ENCODE measurements at regions not wholly inside any gene's neighbourhood (a gene's known extent, or its start where the extent isn't known, plus 50 kb on each side); places are given as distances from the start of the nearest gene placed in this dataset.

DNA sequence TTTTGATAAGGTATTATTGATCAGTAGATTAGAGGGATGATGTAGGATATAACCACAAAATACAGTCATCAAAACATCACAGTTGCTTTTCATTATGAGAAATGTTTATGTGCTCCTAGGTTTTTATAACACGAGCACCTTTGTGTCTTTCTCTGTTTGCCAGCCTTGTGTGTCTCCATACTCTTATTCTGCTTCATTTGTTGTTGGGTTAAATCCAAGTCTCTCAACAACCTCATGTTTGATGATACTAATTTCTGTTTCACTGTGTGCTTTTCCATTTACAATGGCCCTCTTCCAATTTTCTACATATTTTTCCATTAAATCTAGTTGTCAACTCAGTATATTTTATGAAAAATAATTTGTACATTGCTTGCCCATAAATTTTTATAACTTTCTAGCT lies 107.7 kb upstream of the POU2AF2 start:
- DNase-seq, result no peak

DNA sequence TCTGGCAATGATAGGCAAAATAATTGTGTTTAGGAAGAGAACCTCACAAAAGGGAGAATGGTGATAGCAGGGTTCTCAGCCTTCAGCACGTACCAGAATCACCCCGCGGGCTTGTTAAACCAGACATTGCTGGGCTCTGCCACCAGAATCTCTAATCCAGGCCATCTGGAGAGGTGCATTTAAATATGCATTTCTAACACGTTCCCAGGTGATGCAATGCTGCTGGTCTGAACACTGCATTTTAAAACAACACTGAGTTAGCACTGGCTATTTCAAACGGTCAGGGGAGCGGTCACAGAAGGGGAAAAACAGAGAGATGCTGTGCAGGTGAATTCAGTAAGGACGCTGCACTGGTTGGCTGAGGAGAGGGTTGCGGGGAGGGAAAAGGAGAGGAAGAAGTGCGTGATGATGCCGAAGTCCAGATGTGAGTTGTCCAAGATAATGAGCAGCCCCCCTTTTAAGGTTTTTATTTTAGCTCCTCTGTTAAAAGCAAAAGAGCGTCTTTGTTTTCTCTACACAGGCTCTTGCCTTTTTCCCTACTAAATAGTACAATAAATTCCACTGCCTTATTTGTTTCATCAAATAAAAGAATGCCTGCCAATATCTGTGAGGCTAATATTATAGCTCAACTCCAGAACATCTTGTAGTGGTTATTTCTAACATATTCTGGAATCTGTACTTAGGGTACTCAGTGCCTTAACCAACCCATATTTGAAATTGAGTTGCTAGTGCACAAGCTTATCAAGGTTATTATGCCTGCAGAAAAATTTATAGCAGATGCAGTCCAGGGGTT lies 109.6 kb upstream of the POU2AF2 start:
- no peak for DNase-seq

DNA sequence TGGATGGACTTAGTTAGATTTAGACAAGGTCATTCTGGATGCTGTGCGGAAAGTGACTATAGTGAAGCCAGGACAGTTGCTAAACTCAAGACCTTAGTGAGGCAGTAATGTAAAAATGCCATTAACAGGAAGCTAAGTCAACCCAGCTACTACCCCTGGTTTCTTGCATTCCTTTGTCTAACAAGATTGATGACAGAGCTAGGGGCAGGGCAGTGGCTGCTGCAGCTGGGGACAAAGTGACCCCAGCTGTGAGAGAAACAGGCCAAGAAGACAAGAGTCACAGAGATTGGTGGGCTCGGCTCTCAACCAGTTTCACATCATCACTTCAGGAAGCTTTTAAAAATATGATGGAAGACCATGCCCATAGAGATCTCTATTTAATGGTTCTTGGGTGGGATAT lies 110.4 kb upstream of the POU2AF2 start:
- no peak for DNase-seq

DNA sequence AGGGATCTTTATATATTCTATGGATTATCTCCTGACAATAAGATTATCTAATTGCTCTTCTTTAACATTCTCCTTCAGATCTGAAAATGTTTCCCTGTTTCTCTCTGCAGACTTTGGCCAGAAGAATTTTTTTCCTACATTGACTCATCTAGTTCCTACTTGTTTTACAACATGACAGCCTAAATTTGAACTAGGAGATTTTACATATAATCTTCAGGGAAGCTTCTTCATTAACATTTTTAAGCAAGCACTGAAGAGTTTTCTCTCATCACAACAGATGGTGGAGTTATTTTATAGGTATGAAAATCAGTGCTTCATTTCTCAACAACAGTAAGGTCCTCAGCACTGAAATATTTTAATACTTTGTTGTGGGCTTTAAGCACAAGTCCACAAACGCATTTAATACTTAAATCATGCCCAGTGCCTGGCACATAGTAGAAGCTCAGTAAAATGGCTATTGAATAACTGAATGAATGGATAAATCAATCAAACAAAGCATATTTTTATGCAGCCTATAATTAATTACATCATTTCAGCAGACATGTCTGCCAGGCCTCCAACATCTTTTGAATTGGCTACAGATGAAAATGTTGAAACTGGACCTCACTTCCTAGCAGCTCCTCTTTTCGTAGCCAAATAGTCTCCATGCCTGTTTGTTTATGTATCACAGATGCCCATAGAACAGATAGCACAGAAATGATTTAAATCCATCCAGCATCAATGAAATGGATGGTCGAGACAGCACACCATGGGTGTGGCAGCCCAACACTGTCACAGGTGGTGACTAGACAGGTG lies 117.3 kb upstream of the POU2AF2 start:
- DNase-seq, result no peak

DNA sequence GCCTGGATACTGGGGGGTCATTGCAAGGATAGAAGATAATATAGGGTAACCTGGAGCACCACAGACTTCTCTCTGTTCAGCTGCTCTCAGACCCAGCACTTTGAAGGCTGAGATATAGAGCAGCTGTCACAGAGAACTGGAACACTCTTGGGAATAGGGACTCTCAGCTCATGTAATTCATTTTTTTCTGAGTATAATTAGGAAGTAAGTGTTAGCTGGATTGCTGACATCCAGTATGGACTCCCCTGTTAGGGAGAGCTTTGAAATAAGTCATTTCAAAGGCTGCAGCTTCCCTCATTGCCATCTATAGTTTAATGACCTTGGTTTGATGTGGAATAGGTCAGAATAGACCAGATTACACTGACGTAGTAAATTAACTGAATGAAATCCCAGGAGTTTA lies 120.8 kb upstream of the POU2AF2 start:
- DNase-seq, result no peak

DNA sequence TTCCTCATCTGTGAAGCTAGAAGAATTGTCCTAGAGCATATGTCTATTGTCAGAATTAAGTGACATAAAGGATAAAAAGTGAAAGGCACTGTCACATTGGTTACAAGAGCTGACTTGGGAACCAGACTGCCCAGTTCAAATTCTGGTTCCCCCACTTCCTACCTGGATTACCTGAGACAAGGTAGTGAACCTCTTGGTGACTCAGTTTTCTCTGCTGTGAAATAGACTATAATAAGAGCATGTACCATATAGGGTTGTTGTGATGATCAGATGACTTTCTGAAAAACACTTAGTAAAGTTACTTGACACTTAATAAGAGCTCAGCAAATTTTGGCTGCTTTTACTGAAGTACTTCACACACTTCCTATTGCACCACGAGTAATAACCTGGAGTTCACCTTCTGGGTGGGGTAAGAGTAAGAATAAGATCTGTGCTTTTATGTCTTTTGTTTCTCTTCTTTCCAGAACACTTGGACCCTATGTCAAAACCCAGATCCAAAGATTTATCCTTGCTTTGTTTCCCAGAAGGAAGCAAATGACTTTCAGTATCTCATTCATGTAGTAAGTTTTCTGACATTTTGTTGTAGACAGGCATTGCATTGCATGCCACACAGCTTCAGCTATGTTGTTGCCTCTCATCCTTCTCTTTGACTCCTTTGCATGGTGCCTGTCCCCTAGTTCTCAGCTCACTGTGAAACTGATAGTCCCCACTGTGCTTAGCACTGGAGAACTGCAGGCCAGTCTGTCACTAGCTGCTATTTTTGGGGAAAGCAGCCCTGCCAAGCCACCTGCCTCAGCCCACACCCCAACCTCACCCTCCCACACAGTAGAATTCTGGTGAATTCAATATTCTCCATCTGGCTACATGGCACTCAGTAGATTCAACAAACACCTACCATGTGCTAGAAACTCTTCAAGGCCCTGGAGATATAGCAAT lies 121.8 kb upstream of the POU2AF2 start:
- DNase-seq, result no peak

DNA sequence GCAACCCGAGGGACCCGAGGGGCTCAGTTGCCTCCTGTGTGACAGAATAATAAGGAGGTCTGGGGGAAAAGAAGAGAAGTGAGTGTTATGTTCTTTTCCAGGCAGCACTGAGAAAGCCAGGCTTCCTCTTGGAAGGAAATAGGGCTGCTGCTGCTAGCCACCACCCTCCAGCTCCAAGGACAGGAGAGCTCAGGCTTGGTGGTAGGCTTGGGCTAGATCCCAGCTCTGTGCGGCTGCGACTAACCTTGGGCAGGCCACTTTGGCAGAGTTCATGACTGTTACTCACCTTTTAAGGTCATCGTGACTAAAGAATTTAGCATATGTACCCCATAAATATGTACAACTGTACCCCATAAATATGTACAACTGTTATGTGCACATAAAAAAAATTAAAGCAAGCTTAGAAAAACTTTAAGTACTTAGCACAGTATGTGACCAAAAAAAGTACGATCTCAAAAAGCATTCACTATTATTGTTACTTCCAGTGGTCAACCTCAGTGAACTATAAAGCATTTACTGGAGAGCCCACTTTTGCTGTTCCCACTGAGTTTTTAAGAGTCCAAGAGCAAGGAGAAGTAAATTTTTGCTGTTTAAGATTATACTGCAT lies 124.7 kb upstream of the POU2AF2 start:
- no peak for DNase-seq

DNA sequence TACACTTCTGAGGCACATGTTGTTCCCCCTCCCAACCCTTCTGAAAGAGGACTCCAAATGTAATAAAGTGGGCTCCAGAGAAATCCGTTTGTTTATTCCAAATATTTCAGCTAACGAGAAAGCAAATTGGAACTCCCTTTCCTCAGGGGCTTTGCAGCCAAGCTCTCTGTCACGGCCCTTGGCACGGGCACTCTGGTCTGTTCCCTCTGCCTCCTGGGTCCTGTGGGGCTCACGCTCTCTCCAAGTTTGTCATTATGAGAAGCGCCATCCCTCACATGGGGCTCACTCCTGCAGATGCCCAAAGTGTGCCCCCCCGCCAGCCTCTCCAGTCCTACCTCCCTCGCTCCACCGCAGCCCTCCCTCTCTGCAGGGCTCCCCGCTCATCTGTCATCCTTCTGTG lies 125.4 kb upstream of the POU2AF2 start:
- no peak for DNase-seq

DNA sequence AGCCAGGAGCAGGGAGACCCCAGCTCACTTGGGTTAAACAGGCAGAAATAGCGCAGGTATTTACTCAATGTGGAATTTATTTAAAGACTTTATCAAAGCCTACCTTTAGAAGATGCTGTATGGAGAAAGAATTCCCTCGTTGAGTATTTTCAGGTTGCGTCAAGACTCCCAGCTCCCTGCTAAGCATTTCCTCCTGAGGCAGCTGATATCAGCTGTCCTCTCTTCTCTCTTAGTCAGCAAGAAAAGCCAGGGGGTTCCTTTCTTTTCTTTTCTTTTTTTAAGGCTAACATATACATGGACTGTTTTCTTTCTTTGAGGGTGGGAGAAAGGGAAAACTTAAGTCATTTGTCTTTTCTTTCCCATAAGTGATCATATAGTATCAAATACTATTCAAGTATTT lies 125.8 kb upstream of the POU2AF2 start:
- no peak for DNase-seq

DNA sequence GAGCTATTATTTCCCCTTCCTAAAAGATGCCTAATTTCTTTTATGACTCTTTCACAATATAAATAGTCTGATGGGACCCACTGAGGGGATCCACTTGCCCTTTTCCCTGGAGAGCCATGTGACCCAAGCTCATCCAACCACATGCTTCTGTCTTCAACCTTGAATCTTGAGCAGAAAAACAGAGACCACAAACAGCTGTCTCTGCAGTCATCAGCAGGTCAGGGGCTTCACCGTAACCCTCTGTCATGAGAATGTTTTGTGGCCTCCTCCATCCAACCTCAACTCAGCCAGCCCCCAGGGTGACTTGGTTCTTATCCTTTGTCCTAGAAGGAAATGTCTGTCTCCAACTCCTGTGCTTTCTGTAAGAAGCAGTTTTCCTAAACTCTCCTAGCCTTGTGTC lies 129.6 kb upstream of the POU2AF2 start:
- no peak for DNase-seq

DNA sequence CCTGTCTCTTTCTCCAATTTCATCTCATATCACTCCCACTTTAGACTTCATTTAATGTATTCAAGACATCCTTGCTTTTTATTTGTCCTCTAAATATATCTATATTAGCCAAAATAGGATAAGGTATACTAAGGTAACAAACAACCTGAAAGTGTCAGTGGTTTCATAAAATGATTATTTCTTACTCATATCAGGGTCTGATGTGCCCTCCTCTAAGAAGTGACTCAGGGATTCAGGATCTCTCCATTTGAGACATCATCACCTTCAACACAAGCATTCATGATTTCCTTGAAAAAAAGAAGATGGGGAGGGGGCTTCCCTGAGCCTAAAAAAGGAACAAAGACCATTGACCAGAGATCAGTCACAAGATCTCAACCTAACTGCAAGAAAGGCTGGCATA lies 131.4 kb upstream of the POU2AF2 start:
- DNase-seq, result no peak

DNA sequence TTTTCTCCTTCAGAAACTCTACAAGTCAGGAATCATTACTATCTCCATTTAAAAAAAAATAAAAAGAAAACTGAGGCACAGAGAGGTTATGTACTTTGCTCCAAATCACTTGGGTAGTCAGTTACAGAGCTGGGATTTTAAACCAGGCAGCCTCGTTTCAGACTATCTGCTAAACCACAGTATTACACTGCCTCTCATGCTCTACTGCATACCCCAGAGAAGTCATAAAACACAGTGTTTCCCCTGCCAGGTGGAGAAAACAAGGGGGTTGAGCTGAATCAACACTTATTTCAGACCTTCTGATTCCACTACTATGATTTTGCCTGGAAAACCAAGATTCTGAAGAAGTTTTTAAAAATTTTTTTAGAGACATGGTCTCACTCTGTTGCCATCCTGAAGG lies 132.9 kb upstream of the POU2AF2 start:
- DNase-seq, result no peak

DNA sequence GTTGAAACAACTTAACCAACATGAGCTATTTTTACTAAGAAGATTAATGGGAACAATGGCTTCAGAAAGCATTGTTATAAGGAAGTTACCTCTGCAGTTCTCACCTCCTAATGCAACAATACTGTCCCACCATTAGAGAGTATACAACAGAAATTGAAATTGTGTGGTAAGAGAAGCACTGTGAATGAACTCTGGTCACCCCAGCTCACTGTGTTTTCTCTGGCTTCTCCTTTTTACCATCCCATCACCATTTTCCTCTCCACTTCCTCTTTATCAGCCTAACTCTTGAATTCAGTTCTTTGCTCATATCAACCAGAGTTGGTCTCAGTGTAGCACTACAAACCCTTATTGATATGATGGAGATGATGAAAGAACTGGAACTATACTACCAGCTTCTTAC lies 138.0 kb upstream of the POU2AF2 start:
- peak; percentile 37 for DNase-seq

DNA sequence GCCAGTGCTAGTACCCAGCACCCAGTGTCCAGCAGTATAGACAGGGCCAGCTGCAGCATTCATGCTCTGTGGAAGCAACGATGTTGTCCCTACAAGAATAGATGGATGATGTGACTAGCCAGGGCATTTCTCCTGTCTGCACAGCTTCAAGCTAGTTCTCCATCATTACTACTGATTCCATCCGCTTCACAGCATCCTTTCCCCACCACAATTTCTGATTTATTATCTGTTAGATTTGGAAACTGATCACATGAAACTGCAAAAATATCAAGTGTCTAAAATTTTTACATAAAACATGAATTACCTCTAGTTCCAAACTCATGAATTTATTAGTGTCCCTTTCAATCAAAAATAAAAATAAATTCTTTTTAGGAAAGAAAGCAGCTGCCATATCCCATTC lies 138.9 kb upstream of the POU2AF2 start:
- DNase-seq, result no peak

DNA sequence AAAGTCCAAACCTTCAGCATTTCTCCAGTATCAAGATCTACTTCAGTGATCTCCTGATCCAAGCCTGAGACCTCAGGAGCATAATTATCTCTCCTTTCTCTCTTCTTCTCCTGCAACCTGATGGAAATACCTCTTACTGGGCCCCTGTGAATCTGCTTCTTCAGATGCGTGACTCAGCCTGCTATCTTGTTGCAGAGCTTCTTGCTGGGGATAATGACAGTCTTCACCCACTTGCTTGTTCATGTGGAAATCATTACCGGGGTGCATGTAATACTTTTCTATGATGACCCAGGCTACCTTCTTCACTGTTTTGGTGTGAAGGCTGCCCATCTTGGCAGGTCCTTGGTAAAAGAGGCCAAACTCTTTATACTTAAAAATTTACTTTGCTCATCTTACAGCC lies 140.0 kb upstream of the POU2AF2 start:
- no peak for DNase-seq

DNA sequence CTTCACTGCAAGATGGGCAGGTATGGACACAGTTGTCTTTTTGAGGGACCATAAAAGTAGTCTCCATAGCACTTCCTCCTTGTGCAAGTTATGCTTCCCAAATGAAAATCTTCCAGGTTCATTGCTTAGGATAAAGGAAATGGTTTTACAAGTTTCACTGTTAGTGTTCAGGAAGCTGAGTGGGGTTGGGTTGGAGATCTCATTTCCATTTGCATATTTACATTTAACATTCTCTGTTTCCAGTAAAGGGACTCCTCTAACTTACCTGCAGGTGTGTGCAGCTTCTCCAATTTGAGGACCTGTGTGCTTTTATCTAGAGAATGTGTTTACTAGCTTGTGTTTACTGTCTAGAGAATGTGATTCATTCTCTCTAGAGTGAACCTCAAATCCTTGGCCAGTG lies 141.3 kb upstream of the POU2AF2 start:
- DNase-seq, result no peak

DNA sequence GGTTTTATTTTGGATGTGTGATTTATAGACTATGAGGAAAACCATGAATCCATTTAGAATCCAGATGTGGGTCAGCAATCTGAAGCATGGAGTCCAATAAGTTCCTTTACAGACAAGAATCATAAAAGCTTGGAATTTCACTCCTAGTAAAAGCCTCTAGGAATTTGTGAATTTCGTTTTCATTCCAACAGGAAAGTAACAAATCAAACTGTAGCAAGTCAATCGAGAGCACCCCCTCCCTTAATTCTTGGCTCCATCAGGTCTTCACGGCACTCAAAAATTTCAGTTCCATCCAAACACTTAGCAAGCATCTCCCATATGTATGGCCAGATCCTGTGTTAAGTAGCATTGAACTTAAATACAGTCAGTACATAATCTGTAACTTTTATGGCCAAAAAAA lies 143.6 kb upstream of the POU2AF2 start:
- no peak for DNase-seq

DNA sequence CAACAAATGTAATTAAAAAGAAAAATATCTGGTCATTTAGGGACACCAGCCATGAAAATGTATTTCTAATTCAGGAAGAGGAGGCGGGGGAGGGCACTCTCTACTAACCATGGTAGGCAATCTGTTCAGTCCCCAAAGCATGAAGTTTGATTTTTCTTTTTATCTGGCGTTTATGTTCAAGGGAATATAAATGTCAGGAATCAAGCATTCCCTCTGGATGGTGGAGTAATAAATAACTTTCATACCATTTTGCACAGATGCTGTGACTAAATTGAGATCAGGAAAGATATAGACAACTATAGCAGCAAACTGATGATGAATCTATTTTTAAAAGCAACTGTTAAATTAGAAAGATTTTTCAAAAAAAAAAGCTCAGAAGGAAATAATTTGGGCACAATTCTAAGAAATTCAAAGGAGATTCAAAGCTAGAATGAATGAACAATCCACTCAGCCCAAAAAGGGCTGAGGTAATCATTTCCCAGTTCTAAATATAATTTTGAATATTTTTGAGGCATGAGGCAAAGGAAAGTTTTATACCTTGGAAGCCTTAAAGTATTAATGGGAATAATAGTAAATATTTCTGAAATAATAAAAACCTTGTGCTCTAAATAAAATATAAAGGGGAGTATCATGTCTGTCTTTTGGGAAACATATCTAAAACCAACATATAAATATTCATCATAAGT lies 146.4 kb upstream of the POU2AF2 start:
- DNase-seq, result no peak

DNA sequence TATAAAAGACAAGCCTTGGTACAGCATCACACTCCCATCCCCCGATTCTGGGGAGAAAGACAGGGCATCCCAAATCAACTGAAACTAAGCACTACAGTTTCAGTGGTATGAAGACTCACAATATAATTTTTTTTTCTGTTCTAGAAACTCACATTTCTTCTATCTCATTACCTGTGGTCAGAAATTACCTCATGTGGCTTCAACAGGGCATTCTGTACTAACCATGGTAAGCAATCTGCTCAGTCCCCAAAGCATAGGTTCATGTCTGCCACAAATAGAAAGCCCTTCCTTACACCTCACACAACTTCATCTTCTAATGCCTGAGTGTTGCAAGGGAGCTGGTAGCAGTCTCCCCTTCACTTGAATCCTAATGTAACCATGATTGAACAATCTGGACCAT lies 147.4 kb upstream of the POU2AF2 start:
- no peak for DNase-seq

DNA sequence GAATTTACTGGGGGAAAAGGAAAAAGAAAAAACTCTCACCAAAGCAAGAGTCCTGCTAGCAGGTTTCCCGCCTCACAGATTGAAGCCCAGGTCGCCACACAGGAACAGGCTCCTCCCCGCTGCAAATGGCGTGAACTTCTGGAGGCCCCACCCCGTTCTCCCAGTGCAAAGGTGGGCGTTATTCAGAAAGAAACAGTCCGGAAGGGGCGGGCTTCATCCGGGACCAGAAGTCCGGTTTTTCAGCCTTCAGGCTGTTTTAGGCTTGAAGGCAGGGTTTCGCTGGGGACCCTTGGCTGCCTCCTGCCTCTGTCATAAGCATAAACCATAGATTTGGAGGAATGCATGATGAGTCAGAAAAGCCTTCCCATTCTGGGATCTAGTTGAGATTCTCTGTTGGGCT lies 148.3 kb upstream of the POU2AF2 start:
- peak; percentile 26 for DNase-seq

DNA sequence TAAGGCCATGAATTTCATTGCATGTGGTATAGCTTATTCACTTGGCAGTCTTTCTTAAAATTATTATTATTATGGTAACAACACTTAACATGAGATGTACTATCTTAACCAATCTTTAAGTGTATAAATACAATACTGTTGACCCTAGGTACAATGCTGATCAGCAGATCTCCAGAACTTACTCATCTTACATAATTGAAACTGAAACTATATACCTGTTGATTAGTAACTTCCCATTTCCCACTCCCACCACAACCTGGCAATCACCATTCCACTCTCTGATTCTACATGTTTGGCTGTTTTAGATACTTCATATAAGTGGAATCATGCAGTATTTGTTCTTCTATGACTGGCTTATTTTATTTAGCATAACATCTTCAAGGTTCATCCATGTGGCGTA lies 150.2 kb upstream of the POU2AF2 start:
- DNase-seq, result no peak

DNA sequence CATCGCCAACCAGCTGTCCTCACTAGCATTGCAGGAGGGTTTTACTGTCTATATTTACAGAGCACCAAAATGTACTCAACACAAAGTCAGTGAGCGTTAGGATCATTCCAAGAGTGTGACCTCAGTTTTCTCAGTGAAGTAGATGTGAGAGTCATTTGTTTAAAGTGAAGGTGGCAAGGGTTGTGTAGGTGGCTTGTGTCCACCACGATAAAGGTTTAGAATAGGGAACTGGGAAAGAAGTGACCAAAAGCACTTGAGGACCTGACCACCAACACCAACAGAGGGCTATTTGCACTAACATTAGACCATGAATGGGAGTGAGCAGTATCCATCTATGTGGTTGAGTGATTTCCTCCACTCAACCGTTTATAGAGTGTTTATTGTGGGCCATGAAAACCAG lies 152.5 kb upstream of the POU2AF2 start:
- DNase-seq, result no peak
